GM12892 (cell line): ENCODE measurements at regions not wholly inside any gene's neighbourhood (a gene's known extent, or its start where the extent isn't known, plus 50 kb on each side); places are given as distances from the start of the nearest gene placed in this dataset.

Experiments used
- DNase-seq: peaks from one replicate; pipeline ENCODE4 v3.0.0; 2011; ENCODE audit not compliant: insufficient read length
- FAIRE-seq: peaks from 2 replicates; lab custom pipeline; 2011; peaks lifted over from hg19 to GRCh38; lab: Jason Lieb, UNC
- POLR2A ChIP-seq: IDR thresholded peaks from 2 replicates; pipeline ENCODE4 v1.6.1; 2011; ENCODE audit warnings: low read depth, low read length, control low read depth
- POLR2AphosphoS5 ChIP-seq: IDR thresholded peaks from 2 replicates; pipeline ENCODE4 v1.6.1; 2011; ENCODE audit warnings: low read depth, low read length, control low read depth
- TAF1 ChIP-seq: IDR thresholded peaks from 2 replicates; pipeline ENCODE4 v1.6.1; 2011; ENCODE audit warnings: low read depth, mild to moderate bottlenecking, control low read depth, low read length, borderline replicate concordance

DNA sequence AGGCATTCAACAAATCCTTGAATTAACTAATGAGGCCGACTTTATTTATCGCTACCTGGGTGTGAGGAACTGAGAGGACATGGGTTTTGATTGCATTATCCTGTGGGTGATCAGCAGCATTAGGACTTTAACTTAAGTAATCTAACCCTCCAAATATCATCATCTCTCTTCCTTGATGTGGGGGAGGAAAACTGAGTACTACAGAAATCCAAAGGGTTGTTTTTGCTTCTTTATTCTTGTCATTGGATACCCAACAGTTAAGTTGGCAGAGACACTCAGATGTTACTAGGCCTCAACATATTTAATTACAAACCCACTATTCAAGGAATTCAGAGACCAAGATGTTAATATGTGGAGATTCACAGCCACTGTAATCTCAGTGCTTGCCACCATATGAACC is 97.4 kb upstream of the ST6GALNAC5 start:
- FAIRE-seq: no peak
- TF ChIP-seq POLR2AphosphoS5 (no peak), POLR2A (no peak), TAF1 (no peak)
- no peak for DNase-seq

DNA sequence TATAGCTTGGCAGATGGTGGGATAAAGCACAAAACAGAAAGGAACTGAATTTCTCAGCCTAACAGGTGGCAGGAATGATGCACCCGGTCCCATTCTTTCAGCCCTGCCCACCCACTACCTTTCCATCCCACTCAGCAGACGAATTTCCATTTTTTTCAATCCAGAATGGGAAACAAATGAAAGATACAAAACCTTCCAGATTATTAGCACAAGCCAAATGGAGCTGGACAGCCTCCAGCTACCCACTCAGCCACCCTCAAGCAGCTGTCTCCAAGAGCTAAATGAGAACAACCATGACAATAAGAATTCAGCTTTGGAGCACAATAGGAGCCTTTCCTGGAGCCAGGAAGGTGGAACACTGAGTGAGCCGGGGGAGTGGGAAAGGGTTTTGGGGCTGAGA is 96.3 kb upstream of the ST6GALNAC5 start:
- FAIRE-seq (no peak), DNase-seq (no peak)
- TF ChIP-seq POLR2A: no peak
- TF ChIP-seq TAF1: no peak
- TF ChIP-seq POLR2AphosphoS5: no peak

DNA sequence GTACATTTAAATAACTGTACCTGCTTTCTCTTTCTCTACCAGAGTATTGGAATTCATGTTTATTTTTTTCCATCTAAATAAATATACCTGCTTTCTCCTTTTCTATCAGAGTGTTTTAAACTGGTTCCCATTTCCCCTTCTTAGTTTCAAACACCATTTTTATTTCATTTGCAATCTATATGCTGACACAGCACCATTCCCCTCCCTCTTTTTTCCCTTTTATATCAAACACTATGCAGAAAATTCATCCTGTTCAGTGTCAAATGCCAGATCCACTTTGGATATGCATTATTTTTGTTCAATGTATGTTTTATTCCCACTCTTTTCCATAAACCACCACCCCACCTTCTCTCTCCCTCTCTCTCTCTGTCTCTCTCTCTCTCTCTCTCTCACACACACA is 85.8 kb upstream of the ST6GALNAC5 start:
- no peak for DNase-seq
- TF ChIP-seq TAF1: no peak
- FAIRE-seq: no peak

DNA sequence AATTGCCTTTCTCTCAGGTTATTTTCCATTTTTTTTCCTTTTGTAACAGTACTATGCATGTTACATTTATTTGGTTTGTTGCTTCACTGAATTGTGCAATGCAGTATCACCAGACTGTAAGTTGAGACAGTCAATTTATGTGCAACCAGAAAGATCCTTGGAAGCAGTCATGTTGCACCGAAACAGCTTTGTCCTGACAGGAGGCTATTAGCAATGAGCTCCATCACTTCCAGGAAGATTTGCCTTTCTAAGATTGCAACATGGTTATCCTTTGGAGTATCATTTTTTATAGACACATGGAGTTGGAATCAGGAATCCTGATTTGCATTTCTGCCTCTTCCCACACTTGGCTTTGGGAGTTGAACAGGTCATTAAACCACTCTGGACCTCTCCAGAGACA is 84.5 kb upstream of the ST6GALNAC5 start:
- FAIRE-seq (no peak), DNase-seq (no peak)
- no peak for TF ChIP-seq TAF1
- TF ChIP-seq POLR2A: no peak
- TF ChIP-seq POLR2AphosphoS5: no peak

DNA sequence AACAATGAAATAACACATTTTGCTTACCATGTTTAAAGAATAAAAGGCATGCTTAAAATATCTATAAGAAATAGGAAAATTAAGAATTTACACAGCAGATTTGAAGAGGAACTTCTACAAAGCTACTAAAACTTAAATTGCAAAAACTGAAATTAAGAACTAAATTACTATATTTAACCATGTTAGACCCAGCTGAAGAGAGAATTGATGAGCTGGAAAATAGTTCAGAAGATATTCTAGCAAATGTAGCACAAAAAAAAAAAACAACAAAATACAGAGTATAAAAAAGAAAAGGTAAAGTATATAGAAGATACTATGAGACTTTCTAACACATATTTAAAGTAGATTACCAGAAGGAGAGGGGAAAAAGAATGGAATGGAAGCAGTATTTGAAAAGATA is 82.8 kb upstream of the ST6GALNAC5 start:
- no peak for DNase-seq
- TF ChIP-seq POLR2AphosphoS5: no peak
- no peak for TF ChIP-seq POLR2A
- TF ChIP-seq TAF1: no peak
- FAIRE-seq: no peak

DNA sequence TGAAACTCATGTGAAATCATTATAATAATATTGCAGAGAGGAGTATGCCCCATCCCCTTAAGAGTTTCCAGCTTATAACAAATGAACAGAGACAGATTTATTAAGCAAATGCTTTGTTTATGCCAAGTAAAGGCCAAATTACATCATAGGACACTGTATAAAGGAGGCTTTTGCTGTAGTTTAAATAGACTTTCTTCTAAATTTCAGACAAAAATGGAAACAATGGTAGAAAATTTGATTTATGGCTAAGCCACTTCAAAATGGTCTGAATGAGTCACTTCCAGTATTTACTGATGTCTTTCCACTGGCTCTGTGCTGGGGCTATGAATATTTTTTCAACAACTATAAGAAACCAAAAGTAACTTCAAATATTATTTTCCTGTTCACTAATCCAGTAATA is 81.1 kb upstream of the ST6GALNAC5 start:
- no peak for FAIRE-seq

DNA sequence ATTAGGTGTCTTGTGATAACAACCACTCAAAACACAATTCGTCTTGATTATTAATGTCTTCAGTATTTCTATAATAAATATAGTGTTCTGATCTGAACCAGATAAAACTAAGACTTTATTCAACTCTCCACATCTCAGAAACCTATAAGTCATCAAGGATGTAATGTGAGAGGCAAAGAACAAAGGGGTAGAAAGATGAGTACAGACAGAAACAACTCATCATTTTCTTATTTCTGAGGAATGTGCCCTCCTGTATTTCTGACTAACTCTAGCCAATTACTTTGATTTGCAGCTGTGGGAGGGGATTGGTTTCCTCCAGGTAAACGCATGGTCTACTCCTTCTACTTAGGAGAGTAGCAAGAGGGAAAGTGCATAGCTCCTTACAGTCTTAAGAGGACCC is 73.7 kb upstream of the ST6GALNAC5 start:
- FAIRE-seq (no peak), DNase-seq (no peak)
- TF ChIP-seq TAF1 (no peak), POLR2AphosphoS5 (no peak), POLR2A (no peak)

More for the DNA sequence above, 81.1 kb upstream of the ST6GALNAC5 start:
- DNase-seq: no peak
- TF ChIP-seq TAF1 (no peak), POLR2AphosphoS5 (no peak), POLR2A (no peak)

DNA sequence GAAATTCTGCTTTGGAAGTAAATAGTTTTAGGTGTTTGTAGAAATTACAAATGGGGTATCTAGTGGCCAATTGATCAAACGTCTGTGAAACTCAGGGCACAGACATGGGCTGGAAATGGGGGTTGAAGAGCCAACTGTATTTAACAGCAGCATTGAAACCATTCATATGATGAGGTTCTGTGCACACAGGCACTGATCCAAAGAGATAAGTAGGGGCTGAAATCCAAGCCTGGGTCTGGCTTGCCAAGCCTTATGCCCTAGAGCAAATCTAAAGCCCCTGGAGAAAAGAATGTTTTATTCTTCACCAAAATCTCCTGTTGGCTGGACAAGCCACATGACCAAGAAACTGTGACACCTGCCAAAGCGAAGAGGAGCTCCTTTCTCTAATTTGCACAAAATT is 67.6 kb upstream of the ST6GALNAC5 start:
- TF ChIP-seq TAF1 (no peak), POLR2AphosphoS5 (no peak), POLR2A (no peak)
- FAIRE-seq: no peak
- DNase-seq: no peak

DNA sequence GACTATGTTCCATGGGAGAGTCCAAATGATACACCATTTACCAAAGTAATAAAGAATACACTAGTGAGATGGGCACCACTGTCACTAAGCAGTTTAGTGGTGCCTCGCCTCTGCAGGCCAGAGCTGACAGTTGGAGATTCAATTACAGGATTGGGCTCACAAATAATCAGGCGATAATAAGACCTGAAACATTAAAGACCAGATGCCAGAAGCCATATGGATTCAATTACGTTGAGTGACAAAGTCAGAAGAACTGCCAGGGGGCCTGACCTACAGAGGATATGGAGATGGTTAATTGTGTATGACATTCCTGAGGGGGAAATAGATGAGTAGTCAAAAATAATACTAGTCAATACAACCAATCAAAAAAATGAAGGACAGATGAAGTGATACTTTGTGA is 65.2 kb upstream of the ST6GALNAC5 start:
- DNase-seq: no peak
- no peak for FAIRE-seq
- TF ChIP-seq TAF1 (no peak), POLR2AphosphoS5 (no peak), POLR2A (no peak)

DNA sequence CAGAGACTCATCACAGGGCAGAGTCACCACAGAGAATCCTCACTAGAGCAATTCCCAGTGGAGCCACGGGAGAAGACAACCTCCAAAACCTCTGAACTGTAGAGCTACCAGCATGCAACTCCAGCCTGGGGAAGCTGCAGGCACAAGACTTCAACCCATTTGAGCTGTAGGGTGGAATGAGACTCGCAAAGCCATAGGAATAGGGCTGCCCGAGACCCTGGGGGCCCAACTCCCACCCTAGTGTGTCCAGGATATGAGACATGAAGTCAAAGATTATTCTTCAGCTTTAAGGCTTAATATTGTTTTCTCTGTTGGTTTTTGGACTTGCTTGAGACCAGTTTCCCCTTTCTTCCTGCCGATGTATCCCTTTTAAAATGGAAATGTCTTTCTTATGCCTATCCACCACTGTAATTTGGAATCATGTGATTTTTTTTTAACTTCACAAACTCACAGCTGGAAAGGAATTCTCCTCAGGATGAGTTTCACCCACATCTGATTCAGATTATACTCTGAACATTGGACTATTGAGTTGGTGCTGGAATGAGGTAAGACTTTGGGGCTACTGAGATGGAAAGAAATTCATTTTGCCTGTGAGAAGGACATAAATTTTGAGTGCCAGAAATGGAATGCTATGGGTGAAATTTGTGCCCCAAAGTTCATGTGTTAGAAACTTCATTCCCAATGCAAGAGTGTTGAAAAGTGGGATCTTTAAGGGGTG is 59.6 kb upstream of the ST6GALNAC5 start:
- no peak for FAIRE-seq
- no peak for DNase-seq
- TF ChIP-seq POLR2A: no peak
- TF ChIP-seq TAF1: no peak
- no peak for TF ChIP-seq POLR2AphosphoS5
